ENCODE measurements at regions not wholly inside any gene's neighbourhood (a gene's known extent, or its start where the extent isn't known, plus 50 kb on each side); places are given as distances from the start of the nearest gene placed in this dataset.

DNA sequence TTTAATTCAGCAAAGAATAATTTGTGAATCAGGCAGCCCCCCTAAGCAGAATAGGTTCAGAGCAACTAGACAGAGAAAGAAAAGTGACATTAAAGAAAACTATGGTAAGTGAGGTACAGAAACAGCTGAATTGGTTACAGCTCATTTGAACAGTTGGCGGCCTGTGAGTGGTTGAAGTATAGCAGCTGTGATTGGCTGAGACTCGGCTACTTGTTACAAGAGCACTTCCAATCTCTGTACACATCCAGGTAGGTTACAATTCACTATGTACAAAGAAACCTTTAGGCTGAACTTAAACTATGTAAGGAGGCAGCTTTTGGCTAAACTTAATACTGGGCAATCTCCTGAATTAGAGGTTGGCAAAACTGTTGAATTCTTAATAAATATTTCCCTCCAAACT lies 171.1 kb upstream of the LHX8 start:
- Histone ChIP-seq H2BK15ac (ENCODE audit: low read depth, low read length) (no peak overlapping the region), H2AK5ac (ENCODE audit: low read depth, low read length) (no peak overlapping the region), H3K4me2 (ENCODE audit: low read depth, low read length) (no peak overlapping the region), H3K56ac (ENCODE audit: extremely low read depth, insufficient read depth, low read length) (no peak overlapping the region), H3K4me1 (ENCODE audit: control insufficient read depth, insufficient read depth, low read length) (no peaks in the 10 kb centered on the region), H3K9me1 (ENCODE audit: insufficient read depth, low read length) (no peaks in the 10 kb centered on the region), H3K27ac (ENCODE audit: insufficient read depth, low read length) (no peak overlapping the region), H3K27me3 (ENCODE audit: control insufficient read depth, insufficient read depth, low read length) (no peaks in the 10 kb centered on the region), H3K14ac (replicated peaks; ENCODE audit: low read depth, low read length) (no peak overlapping the region), H3K4ac (ENCODE audit: low read depth, low read length) (no peak overlapping the region), H2AK9ac (replicated peaks; ENCODE audit: low read depth, low read length, poor library complexity) (no peak overlapping the region), H3K36me3 (ENCODE audit: control insufficient read depth, insufficient read depth, low read length) (no peaks in the 10 kb centered on the region), H3K79me1 (ENCODE audit: low read depth in 1 of 2, low read length in 2 of 2) (no peaks in the 10 kb centered on the region), H2BK20ac (ENCODE audit: low read depth, low read length) (no peak overlapping the region), H4K5ac (ENCODE audit: low read depth, low read length) (no peak overlapping the region), H3K4me3 (ENCODE audit: insufficient read depth, low read depth, low read length) (no peak overlapping the region), H4K20me1 (ENCODE audit: insufficient read depth, low read length) (no peaks in the 10 kb centered on the region), H3K23ac (ENCODE audit: low read depth, low read length) (no peak overlapping the region), H3K9ac (ENCODE audit: low read depth, low read length) (no peak overlapping the region), H3K9me3 (ENCODE audit: control insufficient read depth, insufficient read depth, low read length) (peaks cover 7% of the 10 kb centered on the region; the same call in 1 of the 2 replicates), H3K18ac (ENCODE audit: low read depth, low read length) (no peak overlapping the region), H2AFZ (replicated peaks; ENCODE audit: low read length, poor library complexity) (no peak overlapping the region), H2BK5ac (ENCODE audit: low read depth, low read length, poor library complexity, severe bottlenecking) (no peak overlapping the region), H4K91ac (ENCODE audit: insufficient read depth, low read depth, low read length) (no peak overlapping the region), H4K8ac (ENCODE audit: low read depth in 2 of 2, low read length in 2 of 2) (no peak overlapping the region), H2BK120ac (ENCODE audit: low read depth, low read length) (no peak overlapping the region)
- ChIA-PET POLR2A (ENCODE audit: unreplicated experiment) (no interaction called here), CTCF (interaction anchor here (0.6 kb wide), 1 partner anchor 888 kb away, joined by 4 read pairs; no protein-coding TSS in a partner anchor)
- BruUV-seq (replicated peaks): no TSS peak
- DNase-seq: no peak
- TF ChIP-seq RAD21 (IDR thresholded peaks at IDR 0.05; ENCODE audit: low read length): no peak
- TF ChIP-seq RCOR1 (IDR thresholded peaks at IDR 0.05; ENCODE audit: insufficient replicate concordance, low read length): no peak
- no peak for TF ChIP-seq MAFK (IDR thresholded peaks at IDR 0.05; ENCODE audit: low read depth, low read length)
- no peak for TF ChIP-seq SMC3 (IDR thresholded peaks at IDR 0.05; ENCODE audit: low read depth, low read length)
- TF ChIP-seq, protein P1, sequence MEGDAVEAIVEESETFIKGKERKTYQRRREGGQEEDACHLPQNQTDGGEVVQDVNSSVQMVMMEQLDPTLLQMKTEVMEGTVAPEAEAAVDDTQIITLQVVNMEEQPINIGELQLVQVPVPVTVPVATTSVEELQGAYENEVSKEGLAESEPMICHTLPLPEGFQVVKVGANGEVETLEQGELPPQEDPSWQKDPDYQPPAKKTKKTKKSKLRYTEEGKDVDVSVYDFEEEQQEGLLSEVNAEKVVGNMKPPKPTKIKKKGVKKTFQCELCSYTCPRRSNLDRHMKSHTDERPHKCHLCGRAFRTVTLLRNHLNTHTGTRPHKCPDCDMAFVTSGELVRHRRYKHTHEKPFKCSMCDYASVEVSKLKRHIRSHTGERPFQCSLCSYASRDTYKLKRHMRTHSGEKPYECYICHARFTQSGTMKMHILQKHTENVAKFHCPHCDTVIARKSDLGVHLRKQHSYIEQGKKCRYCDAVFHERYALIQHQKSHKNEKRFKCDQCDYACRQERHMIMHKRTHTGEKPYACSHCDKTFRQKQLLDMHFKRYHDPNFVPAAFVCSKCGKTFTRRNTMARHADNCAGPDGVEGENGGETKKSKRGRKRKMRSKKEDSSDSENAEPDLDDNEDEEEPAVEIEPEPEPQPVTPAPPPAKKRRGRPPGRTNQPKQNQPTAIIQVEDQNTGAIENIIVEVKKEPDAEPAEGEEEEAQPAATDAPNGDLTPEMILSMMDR (conservative IDR thresholded peaks at IDR 0.05; ENCODE audit: low read depth, low read length): no peak
- TF ChIP-seq POLR2A (IDR thresholded peaks at IDR 0.05; ENCODE audit: low read depth, low read length): no peak
- TF ChIP-seq MXI1 (IDR thresholded peaks at IDR 0.05; ENCODE audit: borderline replicate concordance, low read depth, low read length): no peak
- no peak for TF ChIP-seq RFX5 (IDR thresholded peaks at IDR 0.05; ENCODE audit: low read depth, low read length)
- no peak for TF ChIP-seq CHD1 (IDR thresholded peaks at IDR 0.05; ENCODE audit: low read depth, low read length)
- dilution Hi-C loops (cut with HindIII; ENCODE audit: low sequenced_read_pairs, unreplicated experiment) (no loop called here), intact Hi-C loops (cut with micrococcal nuclease) (no loop called here), in situ Hi-C loops (cut with MboI; ENCODE audit: low sequenced_read_pairs) (no loop called here)
- no peak for ATAC-seq (ENCODE audit: low read depth)
- no CpG with 5 or more reads among the region's 2 CpGs for WGBS, 2 experiments (ENCODE audit: extremely low coverage in 2 of 2, insufficient read length in 1 of 2)
